Panc1 (cell line): ENCODE measurements at regions not wholly inside any gene's neighbourhood (a gene's known extent, or its start where the extent isn't known, plus 50 kb on each side); places are given as distances from the start of the nearest gene placed in this dataset.

Source experiments
- POLR2AphosphoS5 ChIP-seq: IDR thresholded peaks from 2 replicates; pipeline ENCODE4 v1.6.1; 2012; ENCODE audit warnings: mild to moderate bottlenecking, low read depth, low read length, moderate library complexity
- TF ChIP-seq, protein P1 (sequence below): fragments of 450-650 bp; IDR thresholded peaks from 2 replicates; pipeline ENCODE4 v1.5.1; 2017; ENCODE audit warnings: mild to moderate bottlenecking

DNA sequence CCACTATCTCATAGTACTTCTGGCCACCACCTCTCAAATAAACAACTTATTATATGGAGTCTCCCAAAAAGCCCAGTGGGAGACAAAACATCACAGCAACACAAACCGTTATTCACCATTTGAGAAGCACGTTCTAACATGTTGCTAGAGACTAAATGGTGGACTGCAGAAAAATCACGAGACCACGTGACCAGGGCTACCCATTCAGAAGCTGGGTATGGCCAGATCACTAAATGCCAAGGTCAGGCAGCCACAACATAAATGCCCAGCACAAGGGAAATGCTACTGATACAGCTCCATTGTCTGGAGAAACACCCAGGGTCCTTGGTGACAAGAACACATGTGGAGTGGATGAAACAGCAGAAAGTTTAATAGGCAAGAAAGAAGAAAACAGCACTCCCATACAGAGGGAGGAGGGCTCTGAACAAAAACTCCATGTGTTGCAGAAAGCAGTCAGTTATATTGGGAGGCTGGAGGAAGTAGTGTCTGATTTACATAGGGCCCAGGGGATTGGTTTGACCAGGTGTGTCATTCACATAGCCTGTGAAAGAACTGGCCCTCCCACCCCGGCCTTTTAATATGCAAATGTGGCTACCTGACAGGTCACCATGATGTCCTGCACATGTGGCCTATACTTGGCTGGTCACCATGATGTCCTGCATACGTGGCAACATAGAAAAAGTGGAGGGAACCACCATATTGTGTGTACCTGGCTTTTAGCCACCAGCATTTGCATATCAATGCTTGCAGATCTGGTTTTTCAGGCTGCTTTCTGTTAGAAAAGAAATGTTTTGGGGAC, 97.2 kb downstream of the TRIM36 start:
- TF ChIP-seq, protein P1, sequence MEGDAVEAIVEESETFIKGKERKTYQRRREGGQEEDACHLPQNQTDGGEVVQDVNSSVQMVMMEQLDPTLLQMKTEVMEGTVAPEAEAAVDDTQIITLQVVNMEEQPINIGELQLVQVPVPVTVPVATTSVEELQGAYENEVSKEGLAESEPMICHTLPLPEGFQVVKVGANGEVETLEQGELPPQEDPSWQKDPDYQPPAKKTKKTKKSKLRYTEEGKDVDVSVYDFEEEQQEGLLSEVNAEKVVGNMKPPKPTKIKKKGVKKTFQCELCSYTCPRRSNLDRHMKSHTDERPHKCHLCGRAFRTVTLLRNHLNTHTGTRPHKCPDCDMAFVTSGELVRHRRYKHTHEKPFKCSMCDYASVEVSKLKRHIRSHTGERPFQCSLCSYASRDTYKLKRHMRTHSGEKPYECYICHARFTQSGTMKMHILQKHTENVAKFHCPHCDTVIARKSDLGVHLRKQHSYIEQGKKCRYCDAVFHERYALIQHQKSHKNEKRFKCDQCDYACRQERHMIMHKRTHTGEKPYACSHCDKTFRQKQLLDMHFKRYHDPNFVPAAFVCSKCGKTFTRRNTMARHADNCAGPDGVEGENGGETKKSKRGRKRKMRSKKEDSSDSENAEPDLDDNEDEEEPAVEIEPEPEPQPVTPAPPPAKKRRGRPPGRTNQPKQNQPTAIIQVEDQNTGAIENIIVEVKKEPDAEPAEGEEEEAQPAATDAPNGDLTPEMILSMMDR = no peak
- no peak for TF ChIP-seq POLR2AphosphoS5
